GM12878 (cell line): ENCODE measurements at regions not wholly inside any gene's neighbourhood (a gene's known extent, or its start where the extent isn't known, plus 50 kb on each side); places are given as distances from the start of the nearest gene placed in this dataset.

Source experiments
- ATF7 ChIP-seq: fragments of 450-650 bp; IDR thresholded peaks from 2 replicates; pipeline ENCODE4 v1.6.1; 2016; ENCODE audit warnings: low read depth, mild to moderate bottlenecking
- BACH1 ChIP-seq: fragments of 450-650 bp; IDR thresholded peaks from 2 replicates; pipeline ENCODE4 v1.6.1; 2017; ENCODE audit warnings: mild to moderate bottlenecking, borderline replicate concordance
- CEBPB ChIP-seq, 2 experiments: fragments of 150-350 bp in 1 of 2; IDR thresholded peaks; 2 replicates each; pipeline ENCODE4 v1.6.1; 2012 to 2014; ENCODE audit warnings: low read depth in 2 of 2, low read length in 2 of 2, borderline replicate concordance in 1 of 2, inconsistent platforms in 1 of 2
- DPF2 ChIP-seq: fragments of 450-650 bp; IDR thresholded peaks from 2 replicates; pipeline ENCODE4 v1.6.1; 2017; ENCODE audit warnings: mild to moderate bottlenecking
- EED ChIP-seq: sonication (generic); IDR thresholded peaks from 2 replicates; pipeline ENCODE4 v1.6.1; 2016; ENCODE audit warnings: antibody characterized with exemption, low read depth
- EP300 ChIP-seq, 2 experiments: fragments of 150-350 bp in 1 of 2; IDR thresholded peaks; 2 replicates each; pipeline ENCODE4 v1.6.1; 2011 to 2012; ENCODE audit warnings: low read depth in 2 of 2, low read length in 2 of 2, borderline replicate concordance in 1 of 2, improper control_type of control experiment in 1 of 2, inconsistent platforms in 1 of 2; ENCODE audit not compliant: control insufficient read depth in 1 of 2
- ESRRA ChIP-seq: IDR thresholded peaks from 2 replicates; pipeline ENCODE4 v1.6.1; 2012; ENCODE audit warnings: mild to moderate bottlenecking, low read length, improper control_type of control experiment
- GATAD2B ChIP-seq: fragments of 450-650 bp; conservative IDR thresholded peaks from 2 replicates; pipeline ENCODE4 v1.6.1; 2017; ENCODE audit warnings: low read depth, mild to moderate bottlenecking, moderate library complexity
- MEF2B ChIP-seq: fragments of 450-650 bp; IDR thresholded peaks from 2 replicates; pipeline ENCODE4 v1.6.1; 2018; ENCODE audit warnings: mild to moderate bottlenecking, moderate library complexity; ENCODE audit not compliant: partially characterized antibody, poor library complexity, severe bottlenecking
- NBN ChIP-seq: fragments of 450-650 bp; IDR thresholded peaks from 2 replicates; pipeline ENCODE4 v1.6.1; 2016
- NFYA ChIP-seq: IDR thresholded peaks from 2 replicates; pipeline ENCODE4 v1.6.1; 2011; ENCODE audit warnings: low read depth, mild to moderate bottlenecking, low read length, improper control_type of control experiment, borderline replicate concordance
- NFYB ChIP-seq: IDR thresholded peaks from 2 replicates; pipeline ENCODE4 v1.6.1; 2011; ENCODE audit warnings: low read depth, mild to moderate bottlenecking, low read length, improper control_type of control experiment, moderate library complexity; ENCODE audit not compliant: insufficient read depth
- NR2F1 ChIP-seq: fragments of 450-650 bp; conservative IDR thresholded peaks from 2 replicates; pipeline ENCODE4 v1.6.1; 2017; ENCODE audit warnings: mild to moderate bottlenecking
- NRF1 ChIP-seq: conservative IDR thresholded peaks from 2 replicates; pipeline ENCODE4 v1.6.1; 2011; ENCODE audit warnings: mild to moderate bottlenecking, low read depth, low read length, improper control_type of control experiment
- PAX5 ChIP-seq: IDR thresholded peaks from 2 replicates; pipeline ENCODE4 v1.6.1; 2011; ENCODE audit warnings: low read depth, low read length, borderline replicate concordance
- POU2F2 ChIP-seq: IDR thresholded peaks from 3 replicates; pipeline ENCODE4 v1.6.1; 2011; ENCODE audit warnings: low read depth, mild to moderate bottlenecking, low read length, borderline replicate concordance
- RUNX3 ChIP-seq: IDR thresholded peaks from 2 replicates; pipeline ENCODE4 v1.6.1; 2012; ENCODE audit warnings: low read length, inconsistent platforms
- TAF1 ChIP-seq: IDR thresholded peaks from 2 replicates; pipeline ENCODE4 v1.6.1; 2011; ENCODE audit warnings: mild to moderate bottlenecking, low read depth, low read length, borderline replicate concordance
- ZSCAN29 ChIP-seq: fragments of 450-650 bp; IDR thresholded peaks from 2 replicates; pipeline ENCODE4 v1.6.1; 2017; ENCODE audit warnings: mild to moderate bottlenecking, moderate library complexity
- TF ChIP-seq, protein P1 (sequence below): fragments of 450-650 bp; IDR thresholded peaks from 2 replicates; pipeline ENCODE4 v1.6.1; 2017; ENCODE audit warnings: low read depth, mild to moderate bottlenecking, moderate library complexity
- TF ChIP-seq, protein P2 (sequence below): fragments of 450-650 bp; IDR thresholded peaks from 2 replicates; pipeline ENCODE4 v1.6.1; 2017; ENCODE audit warnings: mild to moderate bottlenecking, low read depth, inconsistent platforms; ENCODE audit not compliant: poor library complexity, severe bottlenecking
- TF ChIP-seq, protein P3 (sequence below): fragments of 450-650 bp; conservative IDR thresholded peaks from 2 replicates; pipeline ENCODE4 v1.6.1; 2017; ENCODE audit warnings: mild to moderate bottlenecking, moderate library complexity
- TF ChIP-seq, protein P4 (sequence below): fragments of 450-650 bp; IDR thresholded peaks from 2 replicates; pipeline ENCODE4 v1.6.1; 2016; ENCODE audit warnings: mild to moderate bottlenecking

DNA sequence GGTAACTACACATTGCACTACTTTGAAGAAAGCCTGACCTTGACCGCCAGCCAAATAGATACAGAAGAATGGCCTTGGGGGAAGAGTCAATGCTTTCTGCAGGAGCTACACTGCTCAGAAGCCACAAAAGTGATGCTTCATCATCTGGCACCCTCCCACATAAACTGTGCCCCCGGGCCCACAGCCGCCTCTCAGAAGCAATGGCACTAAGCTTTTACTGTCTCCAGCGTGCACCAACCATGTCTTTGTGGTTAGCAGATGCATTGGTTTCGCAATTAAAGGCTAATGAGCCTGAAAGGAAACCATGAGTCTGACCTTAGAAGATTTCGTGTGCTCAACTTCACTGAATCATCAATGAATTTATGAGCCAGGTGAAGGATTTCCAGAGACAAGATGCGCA is 209.4 kb upstream of the TRIB2 start (continued):
- TF ChIP-seq, protein P1, sequence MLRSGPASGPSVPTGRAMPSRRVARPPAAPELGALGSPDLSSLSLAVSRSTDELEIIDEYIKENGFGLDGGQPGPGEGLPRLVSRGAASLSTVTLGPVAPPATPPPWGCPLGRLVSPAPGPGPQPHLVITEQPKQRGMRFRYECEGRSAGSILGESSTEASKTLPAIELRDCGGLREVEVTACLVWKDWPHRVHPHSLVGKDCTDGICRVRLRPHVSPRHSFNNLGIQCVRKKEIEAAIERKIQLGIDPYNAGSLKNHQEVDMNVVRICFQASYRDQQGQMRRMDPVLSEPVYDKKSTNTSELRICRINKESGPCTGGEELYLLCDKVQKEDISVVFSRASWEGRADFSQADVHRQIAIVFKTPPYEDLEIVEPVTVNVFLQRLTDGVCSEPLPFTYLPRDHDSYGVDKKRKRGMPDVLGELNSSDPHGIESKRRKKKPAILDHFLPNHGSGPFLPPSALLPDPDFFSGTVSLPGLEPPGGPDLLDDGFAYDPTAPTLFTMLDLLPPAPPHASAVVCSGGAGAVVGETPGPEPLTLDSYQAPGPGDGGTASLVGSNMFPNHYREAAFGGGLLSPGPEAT, result peak; percentile 39; the same call in 1 of the 2 replicates
- TF ChIP-seq TAF1, result no peak
- peak; percentile 91 for TF ChIP-seq PAX5
- TF ChIP-seq NRF1, result no peak
- TF ChIP-seq ATF7, result peak; percentile 71
- TF ChIP-seq RUNX3, result peak; percentile 87
- TF ChIP-seq, protein P2, sequence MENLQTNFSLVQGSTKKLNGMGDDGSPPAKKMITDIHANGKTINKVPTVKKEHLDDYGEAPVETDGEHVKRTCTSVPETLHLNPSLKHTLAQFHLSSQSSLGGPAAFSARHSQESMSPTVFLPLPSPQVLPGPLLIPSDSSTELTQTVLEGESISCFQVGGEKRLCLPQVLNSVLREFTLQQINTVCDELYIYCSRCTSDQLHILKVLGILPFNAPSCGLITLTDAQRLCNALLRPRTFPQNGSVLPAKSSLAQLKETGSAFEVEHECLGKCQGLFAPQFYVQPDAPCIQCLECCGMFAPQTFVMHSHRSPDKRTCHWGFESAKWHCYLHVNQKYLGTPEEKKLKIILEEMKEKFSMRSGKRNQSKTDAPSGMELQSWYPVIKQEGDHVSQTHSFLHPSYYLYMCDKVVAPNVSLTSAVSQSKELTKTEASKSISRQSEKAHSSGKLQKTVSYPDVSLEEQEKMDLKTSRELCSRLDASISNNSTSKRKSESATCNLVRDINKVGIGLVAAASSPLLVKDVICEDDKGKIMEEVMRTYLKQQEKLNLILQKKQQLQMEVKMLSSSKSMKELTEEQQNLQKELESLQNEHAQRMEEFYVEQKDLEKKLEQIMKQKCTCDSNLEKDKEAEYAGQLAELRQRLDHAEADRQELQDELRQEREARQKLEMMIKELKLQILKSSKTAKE, result peak; percentile 66
- TF ChIP-seq CEBPB (IDR thresholded peaks at IDR 0.05; ENCODE audit: borderline replicate concordance in 1 of 2, low read depth in 2 of 2, low read length in 2 of 2), result peak in 1 of 2 experiments; percentile 58; a peak in 1 of 4 replicates
- no peak for TF ChIP-seq ESRRA
- TF ChIP-seq, protein P3, sequence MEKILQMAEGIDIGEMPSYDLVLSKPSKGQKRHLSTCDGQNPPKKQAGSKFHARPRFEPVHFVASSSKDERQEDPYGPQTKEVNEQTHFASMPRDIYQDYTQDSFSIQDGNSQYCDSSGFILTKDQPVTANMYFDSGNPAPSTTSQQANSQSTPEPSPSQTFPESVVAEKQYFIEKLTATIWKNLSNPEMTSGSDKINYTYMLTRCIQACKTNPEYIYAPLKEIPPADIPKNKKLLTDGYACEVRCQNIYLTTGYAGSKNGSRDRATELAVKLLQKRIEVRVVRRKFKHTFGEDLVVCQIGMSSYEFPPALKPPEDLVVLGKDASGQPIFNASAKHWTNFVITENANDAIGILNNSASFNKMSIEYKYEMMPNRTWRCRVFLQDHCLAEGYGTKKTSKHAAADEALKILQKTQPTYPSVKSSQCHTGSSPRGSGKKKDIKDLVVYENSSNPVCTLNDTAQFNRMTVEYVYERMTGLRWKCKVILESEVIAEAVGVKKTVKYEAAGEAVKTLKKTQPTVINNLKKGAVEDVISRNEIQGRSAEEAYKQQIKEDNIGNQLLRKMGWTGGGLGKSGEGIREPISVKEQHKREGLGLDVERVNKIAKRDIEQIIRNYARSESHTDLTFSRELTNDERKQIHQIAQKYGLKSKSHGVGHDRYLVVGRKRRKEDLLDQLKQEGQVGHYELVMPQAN, result no peak
- peak; percentile 88; the same call in 1 of the 2 replicates for TF ChIP-seq DPF2
- peak; percentile 69; the same call in 1 of the 2 replicates for TF ChIP-seq NBN
- TF ChIP-seq, protein P4, sequence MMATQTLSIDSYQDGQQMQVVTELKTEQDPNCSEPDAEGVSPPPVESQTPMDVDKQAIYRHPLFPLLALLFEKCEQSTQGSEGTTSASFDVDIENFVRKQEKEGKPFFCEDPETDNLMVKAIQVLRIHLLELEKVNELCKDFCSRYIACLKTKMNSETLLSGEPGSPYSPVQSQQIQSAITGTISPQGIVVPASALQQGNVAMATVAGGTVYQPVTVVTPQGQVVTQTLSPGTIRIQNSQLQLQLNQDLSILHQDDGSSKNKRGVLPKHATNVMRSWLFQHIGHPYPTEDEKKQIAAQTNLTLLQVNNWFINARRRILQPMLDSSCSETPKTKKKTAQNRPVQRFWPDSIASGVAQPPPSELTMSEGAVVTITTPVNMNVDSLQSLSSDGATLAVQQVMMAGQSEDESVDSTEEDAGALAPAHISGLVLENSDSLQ, result 0 out of 2 replicates have a peak, but pooled peaks have one; percentile 20
- peak; percentile 72; the same call in 1 of the 2 replicates for TF ChIP-seq GATAD2B
- no peak for TF ChIP-seq NFYA
- peak; percentile 94 for TF ChIP-seq NR2F1
- peak; percentile 65 for TF ChIP-seq MEF2B
- peak; percentile 42; the same call in 1 of the 2 replicates for TF ChIP-seq EED
- 0 out of 2 replicates have a peak, but pooled peaks have one; percentile 5 for TF ChIP-seq NFYB
- no peak for TF ChIP-seq ZSCAN29
- peak; percentile 55; the same call in 1 of the 2 replicates for TF ChIP-seq BACH1
- peak; percentile 39 to 54; a peak in 2 of 4 replicates for TF ChIP-seq EP300 (IDR thresholded peaks at IDR 0.05; ENCODE audit: borderline replicate concordance in 1 of 2, control insufficient read depth in 1 of 2, low read depth in 2 of 2, low read length in 2 of 2)
- TF ChIP-seq POU2F2, result peak; percentile 68; the same call in 1 of the 3 replicates
